Fibroblast of upper back skin (primary cell): ENCODE measurements at regions not wholly inside any gene's neighbourhood (a gene's known extent, or its start where the extent isn't known, plus 50 kb on each side); places are given as distances from the start of the nearest gene placed in this dataset.
"Not testable (repeated sequence)": the region's sequence is repeated elsewhere in the genome, so short reads cannot be mapped to it uniquely, and the experiment has no call there.

Source experiments
- DNase-seq: peaks from one replicate; pipeline ENCODE4 v3.0.0-alpha.2; 2013

- not testable (repeated sequence) for DNase-seq
Measured at GRCh38 chr6:158881276-158881675, 62.1 kb upstream of the EZR start.

GRCh38 chr6:158879180-158879579 is 60.0 kb upstream of the EZR start:
- DNase-seq, result peak; percentile 61

GRCh38 chr6:158877716-158878115 is 58.5 kb upstream of the EZR start:
- DNase-seq, result no peak

- no peak for DNase-seq
Measured at GRCh38 chr6:158876886-158877285, 57.7 kb upstream of the EZR start.

GRCh38 chr6:158870649-158870957 is 51.4 kb upstream of the EZR start:
- DNase-seq, result no peak

- peak; percentile 92 for DNase-seq
Measured at GRCh38 chr6:158869826-158870648, 50.9 kb upstream of the EZR start.

GRCh38 chr6:158868890-158869825 is 50.0 kb upstream of the EZR start:
- DNase-seq, result no peak
